IPS DF 6.9 (cell line): ENCODE measurements at regions not wholly inside any gene's neighbourhood (a gene's known extent, or its start where the extent isn't known, plus 50 kb on each side); places are given as distances from the start of the nearest gene placed in this dataset.

Experiments
- DNase-seq: peaks from one replicate; pipeline ENCODE4 v3.0.0-alpha.2; 2013; ENCODE audit warnings: low read depth, low spot score
- H3K27ac ChIP-seq: one replicate; pipeline ENCODE4 v1.5.1; 2013; ENCODE audit warnings: low read length, control low read depth
- H3K27me3 ChIP-seq: 2 replicates; pipeline ENCODE4 v1.6.1; 2013; ENCODE audit warnings: mild to moderate bottlenecking, low read length; ENCODE audit not compliant: control insufficient read depth, insufficient read depth
- H3K36me3 ChIP-seq: 2 replicates; pipeline ENCODE4 v1.6.1; 2013; ENCODE audit warnings: low read length; ENCODE audit not compliant: control insufficient read depth, insufficient read depth
- H3K4me1 ChIP-seq: 2 replicates; pipeline ENCODE4 v1.6.1; 2013; ENCODE audit warnings: low read length; ENCODE audit not compliant: control insufficient read depth, insufficient read depth
- H3K4me3 ChIP-seq: 2 replicates; pipeline ENCODE4 v1.5.1; 2013; ENCODE audit warnings: mild to moderate bottlenecking, low read length
- H3K9me3 ChIP-seq: 2 replicates; pipeline ENCODE4 v1.6.1; 2013; ENCODE audit warnings: low read length, inconsistent platforms; ENCODE audit not compliant: control insufficient read depth, insufficient read depth
- WGBS: extraction: QIAGEN DNeasy Blood & Tissue Kit; methylation state at CpG from one replicate; pipeline ENCODE4 v1.1.7; 2013; ENCODE audit warnings: mixed read lengths, missing lambda C conversion rate; ENCODE audit not compliant: insufficient read length, insufficient coverage; 5-methylcytosine and 5-hydroxymethylcytosine counted together

DNA sequence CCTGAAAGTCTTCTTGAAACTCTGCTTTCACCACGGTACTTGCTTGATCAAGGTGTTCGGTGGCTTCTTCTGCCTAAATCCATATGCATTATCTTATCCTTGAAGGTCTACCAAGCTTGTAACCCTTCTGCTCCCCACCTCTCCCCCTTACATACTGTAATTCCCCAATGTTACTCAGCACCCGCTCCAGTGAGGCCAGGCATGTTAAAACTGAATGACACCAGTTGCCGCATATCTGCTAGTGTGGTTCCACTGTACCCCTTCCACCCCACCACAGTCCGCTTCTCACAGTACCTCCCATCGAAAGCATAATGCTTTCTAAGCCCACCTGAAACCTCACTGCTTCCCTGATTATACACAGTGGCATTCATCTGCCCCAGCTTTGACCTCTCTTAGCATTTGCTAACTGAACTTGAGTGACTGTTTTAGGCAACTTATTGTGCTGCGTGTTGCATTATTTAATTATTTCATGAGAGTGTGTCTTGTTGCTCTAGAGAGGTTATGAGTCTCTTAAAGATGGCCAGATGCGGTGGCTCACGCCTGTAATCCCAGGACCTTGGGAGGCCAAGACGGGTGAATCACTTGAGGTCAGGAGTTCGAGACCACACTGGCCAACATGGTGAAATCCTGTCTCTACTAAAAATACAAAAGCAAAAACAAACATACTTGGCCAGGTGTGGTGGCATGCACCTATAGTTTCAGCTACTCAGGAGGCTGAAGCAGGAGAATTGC is 87.6 kb upstream of the MBNL2 start:
- no CpG with 5 or more reads among the region's 11 CpGs for WGBS
- DNase-seq: no peak
- Histone ChIP-seq H3K4me3 (no peak overlapping the region), H3K27me3 (no peaks in the 10 kb centered on the region), H3K27ac (no peak overlapping the region), H3K36me3 (no peaks in the 10 kb centered on the region), H3K9me3 (no peaks in the 10 kb centered on the region), H3K4me1 (no peaks in the 10 kb centered on the region)

DNA sequence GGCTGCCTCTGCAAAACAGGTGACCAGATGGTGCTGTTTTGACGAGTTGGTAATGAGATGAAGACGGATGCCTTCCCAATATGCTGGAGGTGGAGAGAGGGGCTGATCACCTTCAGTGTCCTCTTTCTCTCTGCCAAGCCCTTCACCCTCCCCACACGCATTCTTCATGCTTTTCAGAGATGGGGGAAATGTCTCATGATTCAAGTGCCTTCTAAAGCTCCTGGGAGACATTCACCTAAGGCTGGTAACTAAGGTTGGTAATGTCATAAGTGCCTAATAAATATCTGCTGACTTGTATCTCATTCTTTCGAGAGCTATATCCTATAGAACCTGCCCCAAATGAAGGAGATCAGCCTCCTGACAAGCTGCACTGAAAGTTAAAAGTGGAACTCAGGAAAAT is 86.2 kb upstream of the MBNL2 start:
- H3K4me3 ChIP-seq: no peak overlapping the region
- DNase-seq: no peak
- WGBS: no CpG with 5 or more reads among the region's 4 CpGs
- H3K36me3 ChIP-seq: no peaks in the 10 kb centered on the region
- H3K27ac ChIP-seq: no peak overlapping the region
- no peaks in the 10 kb centered on the region for H3K27me3 ChIP-seq
- H3K4me1 ChIP-seq: no peaks in the 10 kb centered on the region
- H3K9me3 ChIP-seq: no peaks in the 10 kb centered on the region

DNA sequence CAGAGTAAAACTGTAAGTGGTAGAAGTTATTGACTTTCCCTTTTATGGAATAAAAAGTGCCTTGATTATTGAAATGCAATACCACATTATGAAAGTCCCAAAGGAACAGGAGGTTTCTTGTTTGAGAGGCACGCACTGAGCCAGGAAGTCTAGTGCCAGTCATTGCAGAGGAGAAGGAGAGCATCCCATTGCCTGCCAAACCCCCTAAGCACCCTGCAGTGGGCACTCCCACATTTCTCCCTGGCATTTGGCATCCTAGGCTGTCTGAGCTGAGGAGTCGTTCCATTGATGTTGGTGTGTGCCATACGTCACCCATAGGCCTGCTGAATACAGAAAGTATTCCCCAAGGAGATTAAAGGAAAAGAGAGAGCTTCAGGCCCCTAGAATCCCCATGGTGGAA is 85.7 kb upstream of the MBNL2 start:
- DNase-seq: no peak
- no peaks in the 10 kb centered on the region for H3K27me3 ChIP-seq
- H3K4me1 ChIP-seq: no peaks in the 10 kb centered on the region
- H3K27ac ChIP-seq: no peak overlapping the region
- no CpG with 5 or more reads among the region's 3 CpGs for WGBS
- no peaks in the 10 kb centered on the region for H3K36me3 ChIP-seq
- no peak overlapping the region for H3K4me3 ChIP-seq
- no peaks in the 10 kb centered on the region for H3K9me3 ChIP-seq

DNA sequence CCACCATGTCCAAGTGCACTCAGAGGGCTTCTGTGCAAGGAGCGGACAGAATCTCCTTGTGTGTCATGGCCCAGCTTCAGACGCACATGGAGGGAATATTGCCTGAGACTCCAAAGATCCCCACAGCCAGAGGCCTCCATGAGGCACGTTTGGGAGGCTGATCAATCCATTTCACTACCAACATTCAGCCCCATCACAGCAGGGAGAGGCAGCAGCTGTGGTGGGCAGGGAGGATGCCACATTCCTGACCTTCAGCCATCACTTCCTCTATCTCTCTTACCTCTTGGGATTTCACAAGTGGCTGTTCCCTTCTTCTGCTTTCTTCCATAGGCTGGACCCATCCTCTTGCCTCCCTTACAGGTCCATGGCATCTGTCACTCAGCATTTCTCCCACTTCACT is 82.4 kb upstream of the MBNL2 start:
- no peaks in the 10 kb centered on the region for H3K36me3 ChIP-seq

DNA sequence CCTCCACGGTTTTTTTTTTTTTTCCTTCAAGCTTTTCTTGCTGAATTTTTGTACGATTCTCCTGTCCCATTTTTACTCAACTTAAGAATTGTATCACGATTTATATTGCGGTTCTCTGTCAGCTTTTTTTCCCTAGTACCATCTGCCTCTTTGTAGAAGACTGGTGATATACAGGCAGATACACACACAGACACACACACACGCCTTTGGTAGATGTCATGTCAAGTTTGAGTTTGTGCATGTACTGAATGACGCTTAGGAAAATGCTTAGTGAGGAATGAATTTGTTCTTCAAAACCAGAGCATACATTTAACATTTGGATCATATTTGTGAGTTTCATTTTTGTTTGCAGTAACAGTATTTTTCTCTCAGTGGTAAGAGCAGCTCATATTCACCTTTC is 82.0 kb upstream of the MBNL2 start:
- Histone ChIP-seq H3K4me3 (no peak overlapping the region), H3K27me3 (peaks cover 2% of the 10 kb centered on the region; the same call in 1 of the 2 replicates), H3K36me3 (no peaks in the 10 kb centered on the region), H3K4me1 (no peaks in the 10 kb centered on the region), H3K27ac (no peak overlapping the region), H3K9me3 (no peaks in the 10 kb centered on the region)
- WGBS: no CpG with 5 or more reads among the region's 6 CpGs
- DNase-seq: no peak

More for the DNA sequence above, 82.4 kb upstream of the MBNL2 start:
- peaks cover 2% of the 10 kb centered on the region; the same call in 1 of the 2 replicates for H3K27me3 ChIP-seq
- H3K27ac ChIP-seq: no peak overlapping the region
- WGBS: no CpG with 5 or more reads among the region's 3 CpGs
- DNase-seq: no peak
- no peak overlapping the region; the same call in 1 of the 2 replicates for H3K4me3 ChIP-seq
- no peaks in the 10 kb centered on the region for H3K4me1 ChIP-seq
- no peaks in the 10 kb centered on the region for H3K9me3 ChIP-seq

DNA sequence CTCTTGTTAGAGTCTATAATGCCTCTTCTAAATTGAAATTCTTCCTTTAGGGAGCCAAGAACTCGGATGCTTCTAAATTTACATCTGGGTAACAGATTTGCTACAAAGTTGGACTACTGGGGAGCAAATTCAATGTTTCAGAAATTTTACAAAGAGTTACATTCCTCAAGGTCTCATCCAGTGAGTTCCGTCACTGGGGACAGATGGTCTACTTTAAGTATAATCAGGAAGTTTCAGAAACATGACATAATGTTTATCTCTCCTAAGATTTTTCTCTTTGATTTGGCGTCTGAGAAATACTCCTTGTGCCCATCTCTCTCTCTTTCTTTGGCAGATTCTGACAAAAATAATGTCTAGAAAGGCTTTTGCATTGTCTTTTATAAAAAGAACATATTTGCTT is 81.5 kb upstream of the MBNL2 start:
- Histone ChIP-seq H3K27ac (no peak overlapping the region), H3K27me3 (peaks cover 2% of the 10 kb centered on the region; the same call in 1 of the 2 replicates), H3K4me1 (no peaks in the 10 kb centered on the region), H3K9me3 (no peaks in the 10 kb centered on the region), H3K36me3 (no peaks in the 10 kb centered on the region), H3K4me3 (no peak overlapping the region)
- WGBS: no CpG with 5 or more reads among the region's 3 CpGs
- DNase-seq: no peak

DNA sequence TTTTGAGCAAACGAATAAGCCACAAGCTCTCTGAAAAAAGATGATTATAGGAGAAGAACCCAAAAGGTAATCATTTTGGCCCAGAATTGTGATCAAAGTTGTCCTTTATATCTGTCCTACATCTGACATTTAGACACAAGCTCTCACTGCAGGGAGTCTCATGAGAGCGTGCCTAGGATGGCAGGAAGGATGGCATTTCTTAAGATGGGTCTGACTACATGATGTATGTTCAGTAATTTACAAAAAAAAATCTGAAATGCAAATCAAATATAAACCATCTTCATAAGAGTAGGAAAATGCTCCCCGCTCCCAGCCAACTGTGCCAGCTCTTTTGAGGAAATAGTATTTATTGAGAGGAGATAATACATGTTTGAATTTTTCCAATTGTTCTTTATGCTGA is 81.0 kb upstream of the MBNL2 start:
- H3K27me3 ChIP-seq: peaks cover 2% of the 10 kb centered on the region; the same call in 1 of the 2 replicates
- WGBS: no CpG with 5 or more reads among the region's 3 CpGs
- H3K36me3 ChIP-seq: no peaks in the 10 kb centered on the region
- H3K4me3 ChIP-seq: no peak overlapping the region
- no peak overlapping the region for H3K27ac ChIP-seq
- H3K4me1 ChIP-seq: no peaks in the 10 kb centered on the region
- no peak for DNase-seq
- no peaks in the 10 kb centered on the region for H3K9me3 ChIP-seq

DNA sequence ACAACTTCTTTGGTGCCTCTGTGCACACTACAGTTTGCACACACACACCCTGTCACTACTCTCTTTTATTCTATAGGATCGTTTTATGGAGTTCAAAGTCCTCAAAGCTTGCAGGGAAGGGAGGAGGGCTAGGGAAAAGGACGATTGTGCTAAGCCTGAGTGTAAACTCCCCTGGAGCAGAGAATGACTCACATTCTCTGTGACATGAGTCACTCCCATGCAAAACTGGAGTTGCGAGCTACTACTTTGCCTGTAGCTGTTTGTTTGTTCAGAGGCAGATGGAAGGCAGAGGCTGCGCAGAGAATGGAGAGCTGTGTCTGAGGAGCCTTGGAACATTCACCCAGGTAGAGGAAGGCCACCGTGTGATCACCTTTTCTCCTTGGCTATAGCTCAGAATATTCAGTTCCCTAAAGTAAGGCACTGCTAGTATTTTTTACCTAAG is 80.5 kb upstream of the MBNL2 start:
- H3K4me1 ChIP-seq: no peaks in the 10 kb centered on the region
- H3K9me3 ChIP-seq: no peaks in the 10 kb centered on the region
- no peak overlapping the region for H3K27ac ChIP-seq
- whole genome bisulfite sequencing: no CpG with 5 or more reads among the region's 5 CpGs
- H3K27me3 ChIP-seq: peaks cover 2% of the 10 kb centered on the region; the same call in 1 of the 2 replicates
- no peaks in the 10 kb centered on the region for H3K36me3 ChIP-seq
- peak; percentile 20 for DNase-seq
- H3K4me3 ChIP-seq: no peak overlapping the region

DNA sequence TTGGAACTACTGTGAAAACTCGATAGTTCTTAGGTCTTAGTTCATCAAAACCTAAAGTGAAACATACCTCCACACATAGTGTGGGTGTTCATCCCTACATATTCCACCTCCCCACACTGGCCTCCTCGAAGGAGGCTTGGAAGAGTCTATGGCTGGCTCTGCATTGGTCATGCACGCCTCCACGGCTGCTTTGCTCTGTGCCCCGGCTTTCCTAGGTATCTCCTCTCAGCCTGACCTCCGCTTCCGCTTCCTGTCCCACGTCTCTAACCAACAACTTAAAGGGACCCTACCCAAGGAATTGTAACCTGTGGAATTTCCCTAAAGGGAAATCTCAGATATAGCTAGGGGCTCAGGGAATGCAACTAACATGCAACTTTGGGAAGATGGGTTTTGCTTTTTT is 79.7 kb upstream of the MBNL2 start:
- Histone ChIP-seq H3K4me3 (no peak overlapping the region), H3K9me3 (no peaks in the 10 kb centered on the region), H3K27ac (no peak overlapping the region), H3K4me1 (no peaks in the 10 kb centered on the region), H3K36me3 (no peaks in the 10 kb centered on the region), H3K27me3 (peaks cover 2% of the 10 kb centered on the region; the same call in 1 of the 2 replicates)
- no CpG with 5 or more reads among the region's 8 CpGs for WGBS
- DNase-seq: peak; percentile 22

DNA sequence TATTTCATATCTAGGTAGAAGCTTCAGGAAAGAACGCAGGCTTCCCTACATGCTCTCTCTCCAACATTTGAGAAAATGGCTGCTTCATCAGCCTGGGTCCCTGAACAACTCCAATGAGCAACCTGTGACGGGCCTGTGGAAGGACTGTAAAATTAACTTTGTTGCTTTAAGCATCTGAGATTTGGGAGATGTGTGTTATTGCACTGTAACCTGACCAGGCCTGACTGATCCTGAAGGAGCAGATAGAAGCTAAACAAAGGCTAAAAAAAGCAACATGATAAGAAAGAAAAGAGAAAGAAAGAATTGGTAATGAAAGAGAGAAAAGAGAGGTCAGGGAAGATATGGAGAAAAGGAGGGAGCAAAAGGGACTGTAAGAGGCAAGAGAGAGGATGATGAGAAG is 77.1 kb upstream of the MBNL2 start:
- Histone ChIP-seq H3K27ac (no peak overlapping the region), H3K27me3 (peaks cover 2% of the 10 kb centered on the region; the same call in 1 of the 2 replicates), H3K4me1 (peaks cover 2% of the 10 kb centered on the region; the same call in 1 of the 2 replicates), H3K9me3 (no peaks in the 10 kb centered on the region), H3K36me3 (no peaks in the 10 kb centered on the region), H3K4me3 (no peak overlapping the region)
- WGBS: no CpG with 5 or more reads among the region's 2 CpGs
- no peak for DNase-seq

DNA sequence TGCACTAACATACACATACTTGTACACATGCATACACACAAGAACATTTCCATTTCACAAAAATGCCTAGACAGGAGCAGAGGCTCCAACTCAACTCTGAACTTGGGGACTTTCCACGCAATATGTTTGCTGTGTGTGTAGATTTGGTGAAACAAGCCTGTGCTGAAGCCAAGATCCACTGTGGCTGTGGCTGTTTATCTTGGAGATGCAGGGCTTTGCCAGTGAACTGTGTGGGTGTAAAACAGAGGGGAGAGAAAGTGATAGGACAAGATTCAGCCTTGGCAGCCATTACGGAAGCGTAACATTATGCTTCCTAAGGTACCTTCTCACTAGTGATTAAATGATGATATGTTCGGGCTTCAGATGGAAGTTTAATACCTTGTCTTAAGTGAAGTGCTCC is 73.2 kb upstream of the MBNL2 start:
- H3K9me3 ChIP-seq: no peaks in the 10 kb centered on the region
- H3K4me3 ChIP-seq: no peak overlapping the region
- no peaks in the 10 kb centered on the region for H3K36me3 ChIP-seq
- DNase-seq: no peak
- H3K4me1 ChIP-seq: peaks cover 2% of the 10 kb centered on the region; the same call in 1 of the 2 replicates
- no CpG with 5 or more reads among the region's 4 CpGs for WGBS
- H3K27me3 ChIP-seq: no peaks in the 10 kb centered on the region; the same call in 1 of the 2 replicates
- no peak overlapping the region for H3K27ac ChIP-seq
